ENCODE measurements at regions not wholly inside any gene's neighbourhood (a gene's known extent, or its start where the extent isn't known, plus 50 kb on each side); places are given as distances from the start of the nearest gene placed in this dataset.
"Not testable (repeated sequence)": the region's sequence is repeated elsewhere in the genome, so short reads cannot be mapped to it uniquely, and the experiment has no call there.

DNA sequence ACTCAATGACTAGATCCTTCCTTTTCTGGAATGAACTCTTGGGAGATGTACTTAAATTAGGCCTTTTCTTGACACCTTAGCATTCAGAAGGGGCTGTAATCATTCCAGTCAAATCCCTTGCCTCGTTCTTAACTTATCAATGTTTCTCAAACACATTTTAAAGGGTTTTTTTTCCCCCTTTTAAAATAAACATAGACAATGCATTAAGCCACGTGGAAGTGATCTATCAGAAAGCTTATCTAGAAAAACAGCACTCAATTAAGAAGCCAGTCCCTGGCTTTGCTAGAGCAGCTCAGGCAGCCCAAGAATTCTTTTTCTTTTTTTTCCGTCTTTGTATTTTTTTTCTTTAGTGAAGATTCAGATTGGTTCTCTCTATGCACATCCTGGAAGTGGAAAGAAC is 118.2 kb downstream of the PCDH7 start:
- DNase-seq: no peak

DNA sequence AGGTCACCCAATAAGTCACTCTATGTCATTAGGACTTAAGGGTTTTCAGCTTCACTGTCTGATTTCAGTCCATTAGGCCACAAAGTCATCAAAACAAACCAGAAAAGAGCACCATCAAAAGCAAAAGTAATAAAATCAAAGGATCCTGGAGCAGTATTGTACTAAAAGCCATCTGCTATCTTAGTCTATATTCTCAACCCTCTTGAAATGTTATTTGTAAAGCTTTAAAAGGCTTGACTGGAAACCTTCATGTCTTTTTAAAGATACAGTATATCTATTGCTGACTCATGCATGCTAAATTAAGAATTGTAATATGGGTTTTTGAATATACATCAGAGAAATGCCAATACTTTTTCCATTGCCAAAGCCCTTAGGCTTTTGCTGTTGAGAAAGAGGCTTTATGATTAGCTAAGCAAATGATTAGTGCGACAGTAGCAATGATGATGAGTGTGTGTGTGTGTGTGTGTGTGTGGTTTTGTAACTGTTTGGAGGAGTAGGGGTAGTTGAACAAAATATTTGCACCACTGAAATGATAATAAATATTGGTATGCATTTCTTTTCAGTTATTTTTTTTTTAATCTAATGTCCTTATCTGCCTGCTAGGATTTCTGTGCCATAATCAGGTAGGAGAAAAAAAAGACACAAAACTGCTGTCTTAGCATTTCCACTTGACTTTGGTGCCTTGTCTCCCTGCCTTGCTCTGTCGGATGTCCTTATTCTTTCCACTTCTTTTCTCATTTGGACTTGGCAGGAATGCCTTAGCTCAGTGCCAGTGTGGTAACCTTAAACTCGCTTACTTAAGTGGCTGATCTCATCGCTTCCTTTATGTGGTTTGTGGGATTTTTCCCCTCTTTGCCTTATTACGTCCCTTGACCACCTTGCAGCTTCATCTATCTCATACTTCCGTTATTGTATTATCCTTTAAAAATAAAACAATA is 119.7 kb downstream of the PCDH7 start:
- DNase-seq: no peak

DNA sequence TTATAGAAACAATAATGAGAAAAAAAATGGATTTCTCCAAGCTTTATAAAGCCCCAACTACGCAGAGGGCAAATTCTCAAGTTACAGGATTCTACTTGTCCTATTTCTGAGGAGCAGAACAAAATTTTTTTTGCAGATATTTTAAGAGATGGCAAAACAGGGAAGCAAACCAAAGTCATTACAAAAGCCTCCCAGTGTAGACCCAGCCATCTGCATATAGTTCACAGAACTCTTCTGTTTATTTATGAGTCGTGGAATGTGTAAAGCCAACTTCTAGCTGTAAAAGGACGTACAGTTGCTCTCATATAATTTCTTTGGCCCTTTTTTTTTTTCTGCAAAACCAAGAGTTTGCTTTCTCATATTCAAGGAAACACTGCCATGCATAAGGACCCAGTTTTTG is 120.4 kb downstream of the PCDH7 start:
- DNase-seq: no peak

DNA sequence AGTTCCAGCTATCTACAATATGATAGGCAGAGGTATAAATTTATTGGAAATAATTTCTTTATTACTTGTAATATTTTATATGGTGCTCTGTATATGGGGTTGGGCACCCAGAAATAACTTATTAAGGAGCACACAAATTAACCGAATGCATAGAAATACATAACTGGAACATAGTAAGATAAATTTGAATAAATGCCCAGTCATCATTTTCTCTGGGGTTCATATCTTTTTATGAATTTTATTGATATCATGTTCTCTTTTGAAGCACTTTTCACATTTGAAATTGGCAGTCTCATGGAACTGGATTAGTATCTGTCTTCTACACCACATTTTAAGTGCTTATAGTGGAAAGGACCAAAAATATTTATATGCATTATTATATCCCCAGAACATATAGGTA is 122.0 kb downstream of the PCDH7 start:
- DNase-seq: no peak

DNA sequence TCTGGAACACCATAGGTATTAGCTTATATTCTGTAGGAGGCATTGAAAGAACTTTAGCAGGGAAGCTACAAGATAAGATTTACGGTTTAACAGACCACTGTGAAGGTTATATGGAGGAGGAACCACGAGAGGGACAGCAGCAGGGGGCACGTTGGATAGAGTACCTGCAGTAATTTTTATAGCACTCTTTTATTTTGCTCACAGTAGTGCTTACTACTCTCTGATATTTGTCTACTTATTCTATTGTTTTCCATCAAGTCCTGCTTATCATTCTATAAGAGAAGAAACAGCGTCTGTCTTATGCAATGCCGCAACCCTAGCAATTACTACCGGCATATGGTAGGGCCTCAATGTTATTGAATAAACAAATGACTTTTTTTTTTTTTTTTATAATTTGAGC is 122.5 kb downstream of the PCDH7 start:
- no peak for DNase-seq

DNA sequence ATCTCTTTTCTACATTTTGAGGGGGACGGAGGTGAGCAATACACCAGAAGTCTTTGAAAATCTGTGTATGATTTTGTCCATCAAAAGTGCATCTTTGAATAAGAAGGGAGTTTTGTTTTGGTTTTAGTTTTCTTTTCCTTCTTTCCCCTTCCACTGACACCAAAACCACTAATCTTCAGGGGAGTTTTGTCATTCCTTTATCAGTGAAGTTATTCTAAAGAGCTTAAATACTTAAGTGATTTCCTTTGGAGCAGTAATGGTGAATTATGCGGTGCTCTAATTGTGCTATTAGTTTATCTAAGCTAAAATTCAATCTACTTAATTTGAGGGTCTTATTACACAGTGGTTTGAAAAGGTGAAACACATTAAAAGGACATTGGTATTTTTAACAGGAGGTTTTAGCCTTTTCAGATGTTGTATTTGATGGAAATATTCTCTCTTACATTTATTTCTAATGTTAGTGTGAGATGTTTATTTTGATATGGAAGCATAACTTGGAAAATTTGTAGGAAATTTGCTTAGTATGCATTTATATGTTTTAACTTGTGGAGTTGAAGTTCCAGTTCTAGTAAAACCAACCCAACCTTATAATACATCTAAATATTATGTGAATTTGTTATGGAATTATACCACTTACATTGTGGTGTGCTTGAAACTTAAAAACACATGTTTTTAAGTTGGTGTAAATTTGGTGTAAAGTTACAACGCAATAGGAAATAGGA is 124.9 kb downstream of the PCDH7 start:
- DNase-seq: no peak

DNA sequence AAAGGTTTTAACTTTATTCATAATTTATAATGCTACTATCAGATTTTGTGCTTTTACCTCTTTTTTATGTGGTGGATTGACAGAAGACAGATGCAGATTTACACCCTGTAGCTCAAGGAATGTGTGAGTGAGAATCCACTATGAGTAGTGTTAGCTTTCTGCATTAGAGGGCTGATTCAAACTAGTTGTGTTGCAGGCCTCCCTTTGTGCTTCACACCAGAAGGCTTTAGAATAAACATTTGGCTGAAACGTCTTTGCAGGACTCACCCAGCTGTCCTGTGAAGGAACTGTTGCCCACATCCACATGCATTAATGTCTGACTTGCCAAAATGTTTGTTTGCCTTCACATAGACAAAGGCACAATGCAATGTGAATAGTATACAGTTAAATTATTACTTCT is 127.0 kb downstream of the PCDH7 start:
- no peak for DNase-seq

DNA sequence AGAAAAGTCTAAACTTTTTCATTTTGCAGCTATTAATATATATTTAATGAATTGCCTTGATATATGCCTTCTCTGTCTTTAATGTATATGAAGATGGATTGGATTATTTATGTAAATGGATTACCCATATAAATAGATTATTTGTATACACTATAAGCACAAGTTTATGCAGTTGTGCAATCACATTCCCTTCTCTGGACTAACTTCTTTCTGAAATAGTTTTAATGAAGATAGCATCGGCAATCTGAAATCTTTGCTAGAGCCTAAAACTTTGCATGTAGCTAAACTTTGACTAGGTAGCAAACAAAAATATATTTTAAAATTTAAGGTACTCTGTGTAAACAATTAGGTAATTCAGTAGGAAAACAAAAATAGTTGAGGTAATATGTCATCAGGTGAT is 127.8 kb downstream of the PCDH7 start:
- DNase-seq: no peak

DNA sequence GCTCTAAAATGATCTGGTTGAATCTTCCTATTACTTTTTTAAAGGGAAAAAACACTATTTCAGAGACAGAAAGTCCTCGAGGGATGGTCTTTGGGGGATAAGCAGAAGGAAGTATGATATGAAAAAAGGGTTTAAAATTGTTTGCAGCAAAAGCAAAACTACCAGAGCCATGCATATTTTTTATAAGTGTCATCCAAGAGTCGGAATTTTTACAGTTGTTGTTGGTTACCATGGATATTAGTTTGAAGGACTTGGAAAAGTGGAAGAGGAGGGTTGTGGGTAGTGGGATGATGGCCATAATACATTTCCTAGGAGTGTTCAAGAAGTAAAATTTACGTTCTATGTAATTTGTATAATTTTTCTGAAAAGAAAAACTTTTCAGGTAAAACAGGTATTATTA is 134.4 kb downstream of the PCDH7 start:
- DNase-seq: no peak

DNA sequence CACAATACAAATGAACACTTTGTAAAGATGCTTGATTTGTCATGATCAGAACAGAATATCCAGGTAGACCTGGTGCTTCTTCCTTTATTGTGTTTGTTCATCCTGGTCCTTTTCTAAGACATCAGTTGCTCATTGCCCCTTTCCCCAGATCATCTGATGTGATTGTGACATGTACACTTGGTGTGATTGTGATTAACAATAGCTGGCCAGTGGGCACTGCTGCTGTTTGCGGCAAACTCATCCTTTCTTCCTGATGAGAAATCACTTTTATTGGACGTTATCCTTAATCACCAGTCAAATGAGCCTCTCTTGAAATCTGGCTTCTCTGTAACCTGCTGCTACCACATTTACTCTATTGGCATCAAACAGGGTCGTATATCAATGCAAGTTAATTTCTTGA is 135.1 kb downstream of the PCDH7 start:
- DNase-seq: no peak

DNA sequence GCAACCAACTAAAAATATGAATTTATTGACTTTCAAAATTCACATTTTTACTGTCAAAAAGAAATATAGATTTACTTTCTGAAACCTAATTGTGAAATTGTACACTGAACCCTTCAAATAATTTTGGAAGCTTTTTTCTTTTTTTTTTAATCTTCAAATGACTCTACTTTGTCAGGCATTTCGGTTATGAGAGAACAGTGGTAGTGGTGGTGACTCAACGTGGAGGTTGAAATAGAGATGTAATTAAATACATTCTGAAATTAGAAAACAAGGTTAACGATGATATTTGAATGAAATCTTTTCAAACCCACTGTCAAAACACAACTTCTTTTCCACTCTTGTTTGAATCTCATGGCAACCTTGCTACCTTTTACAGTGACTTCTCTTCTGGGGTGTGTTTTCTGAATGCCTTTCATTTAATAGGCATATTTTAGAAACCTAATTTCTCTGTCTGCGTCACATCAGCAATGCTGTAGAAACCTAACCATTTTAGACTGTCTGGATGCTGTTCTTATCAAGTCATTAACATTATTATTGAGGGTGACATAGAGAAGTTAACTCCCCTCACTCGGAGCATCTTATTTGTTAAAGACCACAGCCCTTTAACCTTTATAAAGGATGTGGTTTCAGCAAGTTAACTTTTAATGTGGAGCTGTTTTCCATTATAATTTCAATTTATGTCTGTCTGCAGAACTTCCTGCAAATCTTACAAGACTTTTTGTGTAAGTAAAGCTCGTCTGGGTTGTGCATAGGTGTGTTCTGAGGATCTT is 136.8 kb downstream of the PCDH7 start:
- no peak for DNase-seq

DNA sequence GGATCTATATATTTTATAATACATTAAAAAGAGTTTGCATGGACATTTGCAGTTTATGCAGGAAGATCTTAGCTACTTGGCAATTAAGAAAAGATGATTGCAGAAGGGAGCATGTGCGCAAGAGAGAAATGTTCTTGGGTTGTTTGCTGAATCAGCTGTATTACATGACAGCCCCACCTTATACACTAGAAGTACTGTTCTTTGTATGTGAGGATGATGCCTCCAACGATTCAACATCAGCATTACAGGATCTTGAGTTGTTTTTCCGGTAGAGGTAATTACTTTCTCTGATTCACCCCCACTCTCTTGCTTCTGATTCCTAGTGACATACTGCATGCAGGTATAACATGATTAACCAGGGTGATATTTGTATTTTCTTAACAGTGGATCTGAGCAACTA is 140.8 kb downstream of the PCDH7 start:
- DNase-seq: no peak

DNA sequence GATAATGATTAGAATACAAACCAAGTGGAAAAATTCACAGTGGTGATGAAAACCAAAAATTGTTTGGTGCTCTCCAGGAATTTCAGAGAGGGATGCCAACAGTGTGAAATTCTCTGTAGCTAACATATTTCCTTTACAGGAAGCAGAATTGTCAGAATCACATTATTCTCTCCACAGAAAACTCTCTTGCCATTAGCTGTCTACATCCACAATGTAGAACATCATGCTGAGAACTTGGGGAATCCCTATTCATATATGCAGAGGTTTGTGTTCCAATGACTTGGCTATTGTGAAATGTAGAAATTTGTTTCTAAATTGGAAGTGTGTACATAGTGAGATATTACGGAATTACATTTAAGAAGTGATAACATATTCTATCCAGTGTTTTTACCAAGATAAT is 142.0 kb downstream of the PCDH7 start:
- DNase-seq: no peak

DNA sequence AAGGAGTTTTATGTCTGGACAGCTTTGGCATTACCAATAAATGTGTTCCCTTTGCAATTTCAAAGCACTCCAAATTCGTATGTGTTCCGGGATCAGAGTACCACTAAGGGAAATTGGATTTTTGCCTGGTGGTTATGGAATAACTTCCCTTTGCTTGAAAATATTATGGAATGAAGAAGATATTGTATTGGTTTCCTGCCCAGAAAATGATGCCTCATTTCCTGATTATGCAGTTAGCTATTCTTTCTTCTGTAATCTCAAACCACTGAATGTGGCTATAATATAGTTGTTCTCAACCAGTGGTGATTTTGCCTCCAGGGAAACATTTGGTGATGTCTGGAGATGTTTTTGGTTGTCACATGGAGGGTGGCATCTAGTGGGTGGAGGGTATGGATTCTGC is 142.9 kb downstream of the PCDH7 start:
- no peak for DNase-seq

DNA sequence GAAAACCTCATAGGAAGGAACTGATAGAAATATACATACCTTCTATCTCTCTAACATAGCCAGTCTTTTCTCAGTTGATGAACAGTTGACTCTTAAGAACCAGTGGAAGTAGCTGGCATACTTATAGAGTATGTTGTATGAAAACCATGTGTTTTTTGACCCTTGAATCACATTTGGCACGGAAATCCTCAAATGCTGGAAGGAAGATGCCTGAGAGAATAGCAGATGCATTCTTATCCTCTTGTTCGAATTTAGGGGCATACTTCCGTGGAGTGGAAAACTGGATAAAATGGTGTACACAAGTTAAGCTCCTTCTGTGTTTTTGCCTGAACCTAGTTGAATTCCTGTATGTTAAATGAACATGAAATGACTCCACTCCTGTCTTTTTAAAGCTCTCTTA is 145.5 kb downstream of the PCDH7 start:
- DNase-seq: no peak

DNA sequence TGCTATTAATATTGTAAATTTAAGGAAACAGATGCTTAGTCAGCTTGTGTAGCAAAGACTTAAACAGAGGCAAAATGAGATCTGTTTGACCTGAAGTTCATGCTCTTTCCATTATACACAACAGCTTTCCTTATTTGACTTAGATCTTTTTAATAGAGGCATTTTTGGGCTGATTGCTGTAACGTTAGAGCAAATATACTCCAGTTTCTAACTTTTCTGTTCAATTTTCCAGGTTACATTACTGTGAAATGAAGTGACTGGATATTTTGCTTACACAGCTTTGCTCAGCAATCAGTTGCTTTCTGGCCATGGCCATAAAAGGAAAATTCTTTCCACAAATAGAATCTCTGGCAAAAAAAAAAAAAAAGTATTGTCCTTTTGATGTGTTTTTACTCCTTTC is 146.2 kb downstream of the PCDH7 start:
- DNase-seq: no peak

DNA sequence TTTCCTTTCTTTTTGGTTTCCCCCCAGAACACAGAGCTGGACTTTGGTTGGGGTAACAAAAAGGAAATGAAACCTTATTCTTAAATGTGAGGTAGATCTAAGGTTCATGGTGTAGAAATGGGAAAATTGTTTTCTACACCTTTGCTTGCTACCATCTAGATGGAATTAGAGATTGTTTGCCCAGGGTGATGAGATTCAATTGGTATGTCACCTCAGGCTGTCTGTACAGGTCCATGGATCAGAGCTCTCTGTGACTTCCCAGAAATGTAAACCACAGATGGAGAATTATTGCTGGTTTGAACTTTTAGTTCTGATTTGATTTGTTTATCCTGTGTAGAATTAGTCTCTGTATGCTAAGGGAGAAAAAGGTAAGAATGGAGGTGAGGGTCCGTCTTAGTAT is 146.7 kb downstream of the PCDH7 start:
- no peak for DNase-seq

DNA sequence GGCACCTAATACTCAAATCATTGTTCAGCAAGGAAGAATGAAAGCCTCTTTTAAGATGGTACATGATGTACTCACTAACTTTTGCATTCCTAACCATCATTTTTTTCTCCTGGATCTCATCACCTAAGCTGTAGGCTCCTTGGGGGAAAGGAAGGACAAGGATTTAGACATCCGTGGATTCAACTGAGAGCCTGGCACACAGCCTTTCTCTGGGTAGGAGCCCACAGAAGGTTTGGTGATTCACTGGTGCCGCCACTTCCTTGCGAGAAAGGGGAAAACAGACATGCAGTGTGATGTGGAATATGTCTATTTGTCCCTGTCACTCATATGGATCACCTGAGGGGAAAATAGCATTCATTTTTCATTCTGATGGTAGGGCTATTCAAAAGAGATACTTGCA is 147.3 kb downstream of the PCDH7 start:
- DNase-seq: no peak

DNA sequence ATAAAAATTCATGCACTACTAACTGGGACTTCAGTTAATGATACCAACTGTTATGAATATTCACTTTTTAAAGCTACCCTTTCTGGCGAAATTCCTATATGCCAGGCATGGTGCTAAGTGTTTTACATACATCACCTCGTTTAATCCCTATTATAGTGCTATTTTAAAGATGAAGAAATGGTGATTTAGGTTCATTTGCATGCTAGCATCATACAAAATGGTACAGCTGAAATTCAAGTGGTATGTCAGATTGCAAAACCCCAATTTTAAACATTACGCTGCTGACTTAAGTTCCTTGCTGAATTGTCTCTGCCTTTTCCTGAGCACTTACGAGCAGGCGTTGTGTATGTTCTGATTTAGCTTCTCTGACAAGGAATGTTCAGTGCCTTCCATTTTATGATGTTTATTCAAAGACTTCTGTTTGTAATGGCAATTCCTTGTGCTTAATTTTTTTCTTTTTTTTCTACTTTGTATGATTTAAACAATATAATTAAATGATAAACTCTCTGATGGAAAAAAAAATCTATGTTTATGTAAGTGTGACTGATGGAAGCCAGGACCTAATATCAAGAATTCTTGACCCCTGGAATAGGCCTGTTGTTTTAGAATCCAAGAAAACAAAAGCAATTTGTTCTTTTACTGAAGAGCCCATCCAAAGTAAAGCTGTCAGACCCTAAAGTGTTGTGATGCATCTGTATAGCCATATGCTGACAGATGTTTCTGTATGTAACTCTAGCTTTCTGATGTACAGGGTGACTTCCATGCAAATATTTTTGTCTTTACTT is 148.1 kb downstream of the PCDH7 start:
- DNase-seq: no peak

DNA sequence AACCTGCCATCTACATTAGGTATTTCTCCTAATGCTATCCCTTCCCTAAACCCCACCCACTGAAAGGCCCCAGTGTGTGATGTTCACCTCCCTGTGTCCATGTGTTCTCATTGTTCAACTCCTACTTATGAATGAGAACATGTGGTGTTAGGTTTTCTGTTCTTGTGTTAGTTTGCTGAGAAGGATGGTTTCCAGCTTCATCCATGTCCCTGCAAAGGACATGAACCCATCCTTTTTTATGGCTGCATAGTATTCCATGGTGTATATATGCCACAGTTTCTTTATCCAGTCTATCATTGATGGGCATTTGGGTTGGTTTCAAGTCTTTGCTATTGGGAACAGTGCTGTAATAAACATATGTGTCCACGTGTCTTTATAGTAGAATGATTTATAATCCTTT is 149.2 kb downstream of the PCDH7 start:
- not testable (repeated sequence) for DNase-seq

DNA sequence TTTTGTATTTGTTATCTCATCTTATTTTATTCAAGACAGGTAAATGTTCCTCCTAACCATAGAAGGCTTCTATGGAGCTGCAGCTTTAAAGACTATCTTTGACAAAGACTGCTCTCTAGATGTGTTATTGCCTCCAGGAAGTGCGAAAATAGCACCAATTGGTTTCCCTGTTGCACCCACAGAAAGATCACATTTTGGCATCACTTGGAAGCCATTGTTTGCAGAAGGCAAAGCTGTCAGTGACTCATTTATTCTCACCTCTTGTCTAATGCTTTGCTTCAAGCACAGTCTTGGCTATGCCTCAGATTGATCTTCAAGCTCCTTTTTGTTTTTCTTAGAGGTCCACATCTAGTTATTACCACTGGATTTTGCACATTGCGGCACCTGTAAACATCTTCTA is 150.3 kb downstream of the PCDH7 start:
- no peak for DNase-seq

DNA sequence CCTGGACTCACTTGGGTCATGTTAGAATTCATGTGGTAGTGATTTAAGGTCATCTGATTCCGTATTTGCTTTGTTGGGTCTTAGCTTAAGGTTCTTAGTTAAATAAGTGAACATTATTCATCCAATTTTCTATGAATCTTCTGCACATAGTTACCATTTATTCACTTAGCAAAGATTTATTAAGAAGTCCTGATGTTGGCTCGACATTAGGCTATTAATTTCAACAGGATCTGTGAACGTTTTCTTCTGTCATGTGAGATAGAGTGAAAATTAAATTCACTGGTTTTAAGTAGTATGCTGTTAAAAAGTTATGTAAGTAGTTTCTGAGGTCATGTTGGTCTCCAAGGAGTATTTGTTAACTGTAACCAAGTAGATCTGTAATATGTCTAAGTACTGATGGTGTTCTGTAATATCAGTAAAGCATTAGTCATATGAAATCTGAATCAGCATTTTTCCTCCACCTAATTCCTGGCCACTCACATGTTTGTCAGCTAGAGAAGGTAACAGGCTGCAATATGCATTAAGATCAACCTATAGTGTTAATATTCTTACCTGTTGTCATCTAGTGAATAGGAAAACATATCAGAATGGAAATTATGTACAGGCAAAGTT is 155.6 kb downstream of the PCDH7 start:
- no peak for DNase-seq

All from NK-92 treated with Interleukin-12 subunit alpha and Interleukin-12 subunit beta, amount 100 ng/mL, for 24 hours (cell line).